HG02852 (cell line): ENCODE measurements at regions not wholly inside any gene's neighbourhood (a gene's known extent, or its start where the extent isn't known, plus 50 kb on each side); places are given as distances from the start of the nearest gene placed in this dataset.
A peak's percentile ranks its signal among the peaks of the same experiment; 100 is the strongest.

Experiments used
- ATAC-seq: cut with Tn5 transposase; IDR thresholded peaks from one replicate; pipeline ENCODE4 v1.9.1; 2021; ENCODE audit warnings: mild to moderate bottlenecking, moderate library complexity; ENCODE audit not compliant: unreplicated experiment

- no peak for ATAC-seq
Observed at GRCh38 chr7:24178811-24179570, 105.0 kb upstream of the NPY start.

- ATAC-seq, result no peak
Observed at GRCh38 chr7:24191362-24191761, 92.6 kb upstream of the NPY start.

GRCh38 chr7:24192053-24192452, 91.9 kb upstream of the NPY start:
- ATAC-seq, result no peak

GRCh38 chr7:24192691-24193090, 91.3 kb upstream of the NPY start:
- ATAC-seq, result no peak

GRCh38 chr7:24197852-24198251, 86.1 kb upstream of the NPY start:
- no peak for ATAC-seq

- ATAC-seq, result no peak
Observed at GRCh38 chr7:24199978-24200377, 84.0 kb upstream of the NPY start.

GRCh38 chr7:24200407-24200966, 83.5 kb upstream of the NPY start:
- no peak for ATAC-seq

GRCh38 chr7:24201226-24201625, 82.8 kb upstream of the NPY start:
- no peak for ATAC-seq

- ATAC-seq, result no peak
Observed at GRCh38 chr7:24212073-24212472, 71.9 kb upstream of the NPY start.

GRCh38 chr7:24213311-24213710, 70.7 kb upstream of the NPY start:
- ATAC-seq, result no peak

GRCh38 chr7:24214670-24215069, 69.3 kb upstream of the NPY start:
- ATAC-seq, result no peak

GRCh38 chr7:24216576-24217125, 67.3 kb upstream of the NPY start:
- ATAC-seq, result no peak

GRCh38 chr7:24221500-24221899, 62.5 kb upstream of the NPY start:
- no peak for ATAC-seq

- ATAC-seq, result peak; percentile 32
Observed at GRCh38 chr7:24227068-24227467, 56.9 kb upstream of the NPY start.

- peak; percentile 88 for ATAC-seq
Observed at GRCh38 chr7:24227603-24228359, 56.2 kb upstream of the NPY start.

GRCh38 chr7:24229481-24230226, 54.3 kb upstream of the NPY start:
- no peak for ATAC-seq

GRCh38 chr7:24231493-24231892, 52.5 kb upstream of the NPY start:
- no peak for ATAC-seq

GRCh38 chr7:24233386-24233785, 50.6 kb upstream of the NPY start:
- ATAC-seq, result no peak
